HG03108 (cell line): ENCODE measurements at regions not wholly inside any gene's neighbourhood (a gene's known extent, or its start where the extent isn't known, plus 50 kb on each side); places are given as distances from the start of the nearest gene placed in this dataset.
"Not testable (repeated sequence)": the region's sequence is repeated elsewhere in the genome, so short reads cannot be mapped to it uniquely, and the experiment has no call there.

Experiments used
- ATAC-seq: cut with Tn5 transposase; IDR thresholded peaks from one replicate; pipeline ENCODE4 v1.9.1; 2021; ENCODE audit warnings: moderate library complexity; ENCODE audit not compliant: unreplicated experiment

GRCh38 chr11:103584021-103584420 lies 452.4 kb upstream of the DDI1 start:
- ATAC-seq, result no peak

GRCh38 chr11:103584720-103585119 lies 451.7 kb upstream of the DDI1 start:
- ATAC-seq, result no peak

GRCh38 chr11:103585401-103585800 lies 451.0 kb upstream of the DDI1 start:
- no peak for ATAC-seq

GRCh38 chr11:103585911-103586310 lies 450.5 kb upstream of the DDI1 start:
- no peak for ATAC-seq

- no peak for ATAC-seq
These were observed 449.7 kb upstream of the DDI1 start for GRCh38 chr11:103586756-103587155.

- no peak for ATAC-seq
These were observed 448.3 kb upstream of the DDI1 start for GRCh38 chr11:103587901-103588788.

GRCh38 chr11:103591554-103591953 lies 444.9 kb upstream of the DDI1 start:
- no peak for ATAC-seq

- no peak for ATAC-seq
These were observed 442.2 kb upstream of the DDI1 start for GRCh38 chr11:103594283-103594682.

- no peak for ATAC-seq
These were observed 440.1 kb upstream of the DDI1 start for GRCh38 chr11:103596315-103596714.

GRCh38 chr11:103601225-103601846 lies 435.1 kb upstream of the DDI1 start:
- ATAC-seq, result peak; percentile 80

- ATAC-seq, result no peak
These were observed 433.6 kb upstream of the DDI1 start for GRCh38 chr11:103602840-103603239.

GRCh38 chr11:103604310-103604709 lies 432.1 kb upstream of the DDI1 start:
- no peak for ATAC-seq

- no peak for ATAC-seq
These were observed 427.9 kb upstream of the DDI1 start for GRCh38 chr11:103608566-103608965.

GRCh38 chr11:103609117-103610066 lies 427.0 kb upstream of the DDI1 start:
- ATAC-seq, result no peak

- no peak for ATAC-seq
These were observed 426.0 kb upstream of the DDI1 start for GRCh38 chr11:103610435-103610834.

GRCh38 chr11:103611526-103612260 lies 424.7 kb upstream of the DDI1 start:
- ATAC-seq, result not testable (repeated sequence)

- ATAC-seq, result not testable (repeated sequence)
These were observed 424.0 kb upstream of the DDI1 start for GRCh38 chr11:103612451-103612850.

- not testable (repeated sequence) for ATAC-seq
These were observed 419.9 kb upstream of the DDI1 start for GRCh38 chr11:103616586-103616985.

GRCh38 chr11:103618528-103618927 lies 417.9 kb upstream of the DDI1 start:
- ATAC-seq, result no peak

GRCh38 chr11:103619480-103619879 lies 417.0 kb upstream of the DDI1 start:
- ATAC-seq, result no peak
